ENCODE measurements at regions not wholly inside any gene's neighbourhood (a gene's known extent, or its start where the extent isn't known, plus 50 kb on each side); places are given as distances from the start of the nearest gene placed in this dataset.
"Not testable (repeated sequence)": the region's sequence is repeated elsewhere in the genome, so short reads cannot be mapped to it uniquely, and the experiment has no call there.

DNA sequence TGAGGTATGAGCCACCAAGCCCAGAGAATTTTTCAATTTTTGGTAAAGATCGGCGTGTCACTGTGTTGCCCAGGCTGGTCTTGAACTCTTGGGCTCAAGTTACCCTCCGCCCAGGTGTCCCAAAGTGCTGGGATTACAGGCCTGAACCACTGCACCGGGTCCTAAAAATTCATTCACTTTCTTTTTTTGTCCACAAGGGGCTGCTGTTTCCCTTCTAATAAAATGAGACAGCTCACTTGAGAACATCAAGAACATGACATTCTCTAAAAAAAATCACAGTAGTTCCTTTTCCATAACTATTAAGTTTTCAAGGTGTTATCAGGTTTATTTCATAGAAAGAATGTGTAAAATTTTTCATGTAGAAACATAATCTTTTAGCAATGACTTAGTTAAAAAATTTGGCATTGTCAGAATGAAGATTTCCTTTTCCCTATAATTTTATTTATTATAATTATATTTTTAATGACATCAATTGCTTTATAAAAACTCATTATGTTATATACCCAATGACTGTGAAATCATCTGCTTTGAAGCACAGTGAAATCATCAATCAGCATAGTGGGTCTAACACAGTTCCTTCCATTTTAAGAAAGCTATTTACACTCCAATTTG lies 1723.8 kb upstream of the DEFB115 start:
- not testable (repeated sequence) for ATAC-seq

DNA sequence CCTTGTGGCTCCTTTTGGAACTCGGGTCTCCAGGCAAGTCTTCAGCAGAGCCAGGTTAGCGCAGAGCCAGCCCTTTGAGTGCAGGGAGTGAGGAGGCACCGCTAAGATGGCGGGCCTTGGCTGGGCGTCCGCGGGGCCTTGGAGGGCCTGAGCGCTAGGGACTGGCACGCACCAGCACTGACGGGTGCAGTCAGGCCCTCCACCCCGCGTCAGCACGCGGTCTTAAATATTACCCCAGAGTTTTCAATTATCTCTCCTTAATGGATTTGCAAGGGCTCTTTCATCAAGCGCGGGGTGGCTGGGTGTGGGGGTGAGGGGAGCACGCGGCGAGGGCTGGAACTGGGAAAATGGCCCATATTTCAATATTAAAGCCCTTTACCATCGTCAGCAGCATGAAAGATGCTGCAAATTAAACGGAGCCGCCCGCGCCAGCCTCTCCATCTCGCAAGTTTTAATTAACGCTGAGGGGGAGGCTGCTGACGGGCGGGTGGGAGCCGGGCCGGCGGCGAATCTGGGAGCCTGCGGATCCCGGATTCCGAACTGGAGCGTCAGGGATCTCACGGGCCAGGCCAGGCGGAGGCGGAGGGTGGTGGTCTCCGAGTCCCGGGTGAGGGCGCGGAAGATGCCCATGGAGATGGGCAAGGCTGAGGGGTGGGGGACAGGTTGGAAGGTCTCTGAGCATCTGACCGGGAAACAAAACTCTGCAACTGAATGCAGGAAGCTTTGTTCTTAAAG lies 1690.4 kb upstream of the DEFB115 start:
- not testable (repeated sequence) for ATAC-seq

DNA sequence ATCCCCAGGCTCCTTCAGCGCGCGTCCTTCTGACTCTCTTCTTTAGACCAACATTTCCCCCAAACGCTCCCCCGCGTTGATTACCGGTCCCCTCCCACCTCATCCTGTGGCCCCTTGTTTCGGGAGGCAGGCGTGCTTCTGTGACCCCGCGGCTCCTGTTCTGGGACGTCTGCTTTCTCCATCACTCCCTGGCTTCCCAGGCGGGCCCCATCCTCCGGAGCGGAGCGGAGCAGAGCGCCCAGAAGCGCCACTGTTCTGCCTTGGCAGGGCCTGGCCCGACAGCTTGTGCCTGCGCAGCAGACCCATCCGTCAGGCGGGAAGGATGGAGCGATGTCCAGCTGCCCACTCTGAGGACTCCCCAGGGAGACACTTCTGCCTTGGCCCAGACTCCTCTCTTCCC lies 1689.8 kb upstream of the DEFB115 start:
- not testable (repeated sequence) for ATAC-seq

DNA sequence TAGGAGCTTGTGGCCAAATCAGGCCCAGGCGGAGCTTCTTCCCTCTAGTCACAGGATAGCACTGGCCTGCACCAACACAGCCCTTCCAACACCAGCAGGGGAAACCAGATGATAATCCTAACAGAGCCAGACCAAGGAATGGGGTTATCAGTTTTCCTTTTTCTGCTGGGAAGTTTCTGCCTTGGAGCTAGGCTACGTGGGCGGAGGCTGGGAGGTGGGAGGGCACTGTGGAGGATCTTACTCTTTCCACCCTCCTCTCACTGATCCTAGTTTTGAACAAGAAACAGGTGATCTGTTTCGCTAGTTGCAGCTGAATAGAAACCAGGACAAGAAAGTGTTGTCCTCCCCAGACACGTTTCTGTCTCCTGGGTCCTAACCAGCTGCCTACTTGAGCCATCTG lies 1687.3 kb upstream of the DEFB115 start:
- not testable (repeated sequence) for ATAC-seq

DNA sequence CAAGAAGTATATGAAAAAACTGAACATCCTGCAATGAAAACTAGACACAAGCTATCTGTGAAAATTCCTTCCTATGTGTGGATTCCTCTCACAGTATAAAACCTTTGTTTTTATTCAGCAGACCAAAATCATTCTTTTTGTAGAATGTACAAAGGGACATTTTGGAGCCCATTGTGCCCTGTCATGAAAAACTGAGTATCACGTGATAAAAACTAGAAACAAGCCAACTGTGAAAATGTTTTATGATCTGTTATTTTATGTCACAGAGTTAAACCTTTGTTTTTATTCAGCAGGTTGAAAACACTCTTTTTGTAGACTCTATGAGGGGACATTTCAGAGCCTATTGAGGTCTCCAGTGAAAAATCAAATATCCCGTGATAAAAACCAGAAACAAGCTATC lies 1667.9 kb upstream of the DEFB115 start:
- not testable (repeated sequence) for ATAC-seq

DNA sequence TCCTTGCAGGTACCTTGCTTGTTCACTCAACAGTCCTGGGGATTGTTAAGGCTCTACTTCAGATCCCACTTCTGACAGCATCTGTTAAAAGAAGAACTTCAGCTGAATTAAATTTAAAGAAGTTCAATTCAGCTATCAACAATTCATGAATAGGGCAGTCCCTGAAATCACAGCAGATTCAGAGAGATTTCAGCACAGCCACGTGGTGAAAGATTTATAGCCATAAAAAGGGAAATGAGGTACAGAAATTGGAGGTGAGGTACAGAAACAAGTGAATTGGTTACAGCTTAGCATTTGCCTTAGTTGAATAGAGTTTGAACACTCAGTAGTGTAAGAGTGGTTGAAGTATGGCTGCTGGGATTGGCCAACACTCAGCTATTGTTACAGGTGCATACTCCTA lies 1653.3 kb upstream of the DEFB115 start:
- not testable (repeated sequence) for ATAC-seq

DNA sequence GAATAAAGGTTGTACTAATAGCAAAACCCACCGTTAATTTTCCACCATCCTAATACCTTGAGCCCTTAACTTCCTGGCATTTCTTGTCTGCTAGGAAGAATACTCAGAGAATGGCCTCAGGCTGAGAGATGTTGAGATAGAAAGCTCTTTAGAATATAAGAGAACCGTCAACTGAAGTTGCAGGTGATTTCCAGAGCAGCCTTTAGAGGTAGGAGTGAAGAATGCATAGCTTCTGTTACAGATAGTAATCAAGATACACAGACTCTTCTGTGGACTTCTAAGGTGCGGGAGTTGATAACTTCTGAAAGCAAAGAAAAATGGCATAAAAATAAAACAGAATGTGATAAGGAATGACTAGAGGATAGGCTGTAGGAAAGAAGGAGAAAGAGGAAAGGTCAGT lies 1651.3 kb upstream of the DEFB115 start:
- ATAC-seq: not testable (repeated sequence)

DNA sequence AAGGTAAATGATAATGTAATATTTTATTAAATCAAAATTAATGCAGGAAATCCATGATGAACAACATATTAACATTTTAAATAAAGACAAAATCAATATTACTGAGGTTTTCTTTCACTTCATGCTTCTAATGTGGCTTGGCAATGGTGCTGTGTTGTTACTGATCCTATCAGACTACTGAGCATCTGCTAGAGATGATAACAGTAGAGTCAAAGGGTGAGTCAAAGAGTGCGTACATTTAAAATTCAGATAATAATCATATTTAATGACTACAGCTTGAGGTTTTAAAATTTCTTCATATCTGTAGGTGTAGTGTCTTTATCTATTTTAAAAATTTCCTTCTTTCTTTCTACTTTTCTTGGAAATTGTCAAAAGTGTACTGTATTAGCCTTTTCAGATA lies 1628.1 kb upstream of the DEFB115 start:
- not testable (repeated sequence) for ATAC-seq

Measured in esophagus mucosa (tissue), 1 donor.